Upper lobe of left lung (tissue), 4 donors: ENCODE measurements at regions not wholly inside any gene's neighbourhood (a gene's known extent, or its start where the extent isn't known, plus 50 kb on each side); places are given as distances from the start of the nearest gene placed in this dataset.

Experiments used
- CTCF ChIP-seq, 6 experiments: fragments of 450-650 bp in 4 of 6; fragments of 200-600 bp in 2 of 6; sonication (generic) in 2 of 6; IDR thresholded peaks; one replicate each; pipeline ENCODE4 v1.5.1; 2016 to 2019; ENCODE audit warnings: antibody characterized with exemption in 6 of 6
- EP300 ChIP-seq, 4 donors: sonication (generic); formaldehyde crosslinking; IDR thresholded peaks; one replicate each; pipeline ENCODE4 v1.5.1; 2017; ENCODE audit warnings: antibody characterized with exemption in 4 of 4, control low read depth in 2 of 4
- POLR2A ChIP-seq, 4 donors: fragments of 450-650 bp; IDR thresholded peaks; one replicate each; pipeline ENCODE4 v1.5.1; 2016 to 2017; ENCODE audit warnings: antibody characterized with exemption in 4 of 4, mild to moderate bottlenecking in 2 of 4

DNA sequence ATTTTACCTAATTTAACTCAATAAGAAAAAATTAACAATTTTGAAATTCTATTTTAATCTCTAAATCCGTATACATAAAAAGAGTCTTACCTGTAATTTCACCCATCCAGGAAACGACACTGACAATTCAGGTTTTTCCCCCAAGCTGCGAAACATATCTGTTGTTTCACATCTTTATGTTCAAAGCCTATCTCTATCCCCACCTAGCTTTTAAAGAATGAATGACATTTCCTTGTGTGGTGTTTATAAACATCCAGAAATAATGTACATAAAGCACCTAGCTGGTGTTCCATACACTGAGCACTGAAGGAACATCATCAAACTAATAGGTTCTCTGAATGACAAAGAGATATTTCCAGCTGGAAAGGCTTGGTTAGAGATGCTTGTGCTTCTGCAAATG lies 867.8 kb downstream of the SQOR start:
- TF ChIP-seq POLR2A (IDR thresholded peaks at IDR 0.05) (no peak), CTCF (IDR thresholded peaks at IDR 0.05) (no peak), EP300 (IDR thresholded peaks at IDR 0.05) (no peak)
